ENCODE measurements at regions not wholly inside any gene's neighbourhood (a gene's known extent, or its start where the extent isn't known, plus 50 kb on each side); places are given as distances from the start of the nearest gene placed in this dataset.

DNA sequence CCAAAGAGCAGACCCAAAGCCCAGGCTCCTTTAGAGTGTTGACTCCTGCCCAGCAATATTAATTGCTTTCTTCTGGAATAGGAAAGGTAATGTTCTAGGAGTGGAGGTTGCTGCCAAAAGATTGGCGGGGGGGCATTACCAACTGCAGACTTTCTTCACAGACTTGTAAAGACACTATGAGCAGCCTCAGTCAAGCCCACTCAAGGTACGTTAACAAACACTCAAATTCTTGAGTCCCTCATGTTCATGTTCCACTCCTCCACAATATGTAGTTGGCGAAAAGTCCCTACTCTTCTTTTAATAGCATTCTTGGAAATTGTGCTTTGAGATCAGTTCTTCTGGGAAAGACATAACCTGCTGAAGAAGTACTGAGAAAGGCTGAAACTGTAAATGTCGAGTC lies 409.2 kb upstream of the KIF2A start:
- no peak for DNase-seq

DNA sequence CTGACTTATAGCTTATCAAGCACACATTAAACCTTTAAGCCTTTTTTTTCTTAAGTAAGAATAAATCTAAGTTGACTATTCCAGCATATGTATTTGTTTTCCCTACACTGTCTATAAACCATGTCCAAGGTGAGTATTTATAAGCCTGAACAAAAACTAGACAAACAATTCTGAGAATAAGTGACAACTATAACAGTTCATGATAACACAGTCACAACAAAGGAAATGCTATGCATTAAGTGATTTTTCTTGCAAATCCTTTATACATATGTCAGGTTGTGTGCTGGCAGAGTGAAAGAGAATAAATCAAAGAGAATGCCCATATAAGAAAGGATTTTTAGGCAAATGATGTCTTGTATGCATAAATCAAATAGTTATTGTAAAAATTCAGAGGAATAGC lies 408.8 kb upstream of the KIF2A start:
- no peak for DNase-seq

DNA sequence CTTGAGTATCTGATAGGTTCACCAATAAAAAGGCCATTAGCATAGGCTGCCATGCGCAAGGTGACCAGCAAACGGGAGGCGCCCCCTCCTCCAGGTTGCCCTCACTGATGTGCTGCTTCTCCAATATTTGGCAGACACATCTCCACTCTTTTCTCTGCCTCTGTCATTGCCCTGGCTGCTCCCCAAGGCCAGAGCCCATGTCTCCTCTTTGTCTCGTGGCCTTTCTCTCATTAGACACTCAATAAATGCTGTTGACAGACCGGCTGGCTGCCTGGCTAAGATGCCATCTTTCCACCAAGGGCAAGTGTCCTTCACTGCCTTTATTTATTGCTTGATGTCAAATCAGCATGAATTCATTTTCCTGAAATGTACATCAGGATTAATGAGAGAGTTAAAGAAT lies 404.0 kb upstream of the KIF2A start:
- no peak for DNase-seq

DNA sequence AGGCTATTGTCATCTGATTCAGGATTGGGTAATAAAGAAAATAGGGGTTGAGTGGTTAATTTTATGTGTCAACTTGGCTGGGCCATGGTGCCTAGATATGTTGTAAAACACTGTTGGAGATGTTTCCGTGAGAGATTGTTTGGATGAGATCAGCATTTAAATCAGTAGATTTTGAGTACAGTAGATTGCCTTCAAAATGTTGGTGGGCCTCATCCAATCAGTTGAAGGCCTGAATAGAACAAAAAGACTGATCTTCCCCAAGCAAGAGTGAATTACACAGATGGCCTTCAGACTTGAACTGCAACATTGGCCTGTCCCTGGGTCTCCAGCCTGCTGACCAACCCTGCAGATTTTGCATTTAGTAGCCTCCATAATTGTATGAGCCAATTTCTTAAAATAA lies 401.3 kb upstream of the KIF2A start:
- no peak for DNase-seq

DNA sequence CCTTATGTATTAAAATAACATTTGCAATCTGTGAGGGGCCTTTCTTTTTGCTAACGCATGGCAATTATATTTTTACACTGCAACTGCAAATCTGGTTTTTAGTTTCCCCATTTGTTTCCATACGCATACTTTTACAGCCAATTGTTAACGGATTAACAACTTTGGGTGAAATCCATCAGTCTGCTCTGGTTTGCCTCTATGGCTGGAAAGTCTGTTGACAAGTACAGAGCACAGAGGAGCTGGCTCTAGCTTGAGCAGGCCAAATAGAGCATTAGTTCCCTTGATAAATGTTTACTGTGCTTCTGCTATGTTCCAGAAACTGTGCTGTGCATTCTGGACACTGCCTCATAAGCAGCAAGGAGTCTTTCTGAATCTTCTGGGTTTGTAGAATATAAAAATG lies 400.4 kb upstream of the KIF2A start:
- DNase-seq: no peak

DNA sequence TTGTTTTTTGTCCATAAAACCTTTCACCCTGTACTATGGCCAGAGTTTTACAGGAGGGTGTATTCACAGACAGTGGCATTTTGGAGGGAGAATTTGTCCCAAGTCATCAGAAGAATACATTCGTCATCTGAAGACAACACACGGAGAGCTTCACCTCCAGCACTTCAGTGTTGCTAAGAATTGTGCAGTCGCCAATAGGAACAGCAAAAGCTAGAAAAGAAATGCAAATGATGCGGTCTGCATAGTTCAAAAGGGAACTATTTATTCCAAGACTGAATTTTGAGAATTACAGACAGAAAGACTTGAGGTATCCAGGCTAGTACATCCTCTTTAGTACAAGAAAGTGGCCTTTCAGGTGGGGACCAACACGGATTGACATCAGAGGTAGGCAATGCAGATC lies 399.2 kb upstream of the KIF2A start:
- DNase-seq: no peak

DNA sequence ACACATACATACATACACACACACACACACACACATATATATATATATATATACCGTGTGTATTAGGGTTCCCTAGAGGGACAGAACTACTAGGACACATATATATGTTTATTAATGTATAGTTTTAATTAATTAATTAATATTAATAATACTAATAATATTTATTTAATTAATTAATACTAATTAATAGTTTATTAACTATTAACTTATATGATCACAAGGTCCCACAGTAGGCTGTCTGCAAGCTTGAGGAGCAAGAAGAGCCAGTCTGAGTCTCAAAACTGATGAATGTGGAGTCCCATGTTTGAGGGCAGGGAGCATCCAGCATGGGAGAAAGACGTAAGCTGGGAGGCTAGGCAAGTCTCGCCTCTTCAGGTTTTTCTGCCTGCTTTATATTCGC lies 398.0 kb upstream of the KIF2A start:
- no peak for DNase-seq

DNA sequence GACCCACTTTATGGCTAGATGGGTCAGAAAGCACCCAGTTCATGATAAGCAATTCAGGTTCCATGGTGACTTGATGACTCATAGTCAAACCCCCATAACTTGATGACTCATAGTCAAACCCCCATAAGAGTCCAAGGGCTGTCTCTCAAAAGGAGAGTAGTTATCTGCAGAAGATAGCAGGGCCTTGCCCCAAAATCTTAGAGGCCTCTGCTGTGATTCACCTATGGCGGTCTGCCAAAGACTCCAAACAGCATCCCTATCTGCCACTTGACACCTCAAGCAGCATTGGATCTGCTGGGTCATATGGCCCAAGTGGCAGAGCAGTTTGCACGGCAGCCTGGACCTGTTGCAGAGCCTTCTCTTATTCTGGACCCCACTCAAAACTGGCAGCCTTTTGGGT lies 395.2 kb upstream of the KIF2A start:
- DNase-seq: no peak

DNA sequence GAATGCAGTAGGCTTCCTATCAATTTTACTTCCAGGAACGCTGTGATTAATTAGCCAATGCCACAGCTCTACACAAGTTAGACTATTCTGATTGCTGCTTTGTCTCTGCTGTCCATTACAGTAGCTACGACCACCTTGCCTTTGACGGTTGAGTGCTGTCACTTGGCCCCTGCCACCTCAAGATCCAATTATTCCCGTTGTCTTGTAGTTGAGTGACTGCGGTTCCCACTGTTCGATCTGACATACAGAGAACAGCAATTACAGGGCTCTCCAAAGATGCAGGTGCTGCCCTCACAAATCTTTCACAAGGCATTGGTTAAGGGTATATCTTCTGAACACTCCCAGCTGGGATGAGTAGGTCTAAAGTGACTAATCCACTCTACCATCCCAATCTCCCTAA lies 393.4 kb upstream of the KIF2A start:
- no peak for DNase-seq

DNA sequence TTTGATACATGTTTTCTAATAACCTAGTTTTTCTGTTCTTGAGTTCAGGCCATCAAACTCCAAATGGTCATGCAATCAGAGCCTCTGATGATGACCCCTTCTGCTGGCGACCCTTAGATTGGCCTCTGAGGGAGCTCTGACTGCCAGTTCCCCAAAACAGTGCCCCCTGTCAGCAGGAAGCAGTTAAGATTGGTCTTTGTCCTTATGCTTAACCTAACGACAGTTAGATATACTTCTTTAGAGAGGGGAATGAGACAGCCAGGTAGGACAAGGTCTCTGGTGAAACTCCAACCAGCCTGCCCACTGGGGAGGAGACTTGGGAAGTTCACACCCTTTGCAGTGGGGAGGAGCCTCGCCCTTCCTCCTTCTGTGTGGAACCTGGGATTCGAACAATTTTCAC lies 390.4 kb upstream of the KIF2A start:
- no peak for DNase-seq

DNA sequence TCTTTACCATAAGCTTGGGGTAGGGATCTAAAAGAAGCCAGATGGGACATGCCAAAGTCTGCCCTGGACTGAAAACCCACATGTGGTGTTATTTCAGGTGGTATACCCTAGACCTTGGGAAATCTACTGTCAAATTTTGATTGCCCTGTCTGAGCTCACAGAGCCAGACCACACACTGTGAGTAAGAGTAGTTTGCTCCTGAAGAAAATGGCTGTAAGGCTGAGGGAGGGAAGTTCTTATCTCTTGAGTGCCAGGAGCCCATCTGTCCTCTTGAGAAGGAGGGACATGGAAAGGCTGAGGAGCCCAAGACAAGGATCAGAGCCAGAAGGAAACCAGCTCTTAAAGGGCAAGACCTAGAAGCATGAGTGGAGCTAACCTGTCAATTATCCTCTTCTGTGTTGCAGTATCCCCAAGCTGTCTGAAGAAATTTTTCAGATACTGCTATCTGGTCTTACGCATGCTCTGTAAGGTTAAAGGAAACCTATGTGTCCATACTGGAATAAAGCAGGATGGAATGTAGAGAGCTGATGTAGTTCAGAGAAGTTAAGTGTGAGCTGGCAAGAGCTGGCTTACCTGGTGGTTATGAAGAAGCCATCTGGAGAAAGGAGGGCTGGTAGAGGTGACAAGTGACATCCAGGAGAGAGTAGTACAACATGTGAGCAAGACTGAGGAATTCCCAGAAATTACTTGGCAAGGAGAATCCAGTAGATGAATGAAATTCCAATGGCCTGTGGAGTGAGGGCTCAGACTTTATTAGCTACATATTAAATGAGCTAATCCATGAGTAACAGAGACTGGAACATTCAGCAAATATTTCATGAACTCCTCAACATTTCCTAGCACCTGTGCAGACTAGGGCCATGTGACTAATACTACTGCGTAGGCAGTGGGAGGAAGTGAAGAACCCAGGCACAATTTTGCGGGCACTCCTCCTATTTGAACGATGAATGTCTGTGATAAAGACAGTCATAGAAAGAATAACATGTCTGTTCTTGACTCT lies 389.1 kb upstream of the KIF2A start:
- DNase-seq: peak in 13 of 56 donors; percentile 2 to 44 (median 14)

DNA sequence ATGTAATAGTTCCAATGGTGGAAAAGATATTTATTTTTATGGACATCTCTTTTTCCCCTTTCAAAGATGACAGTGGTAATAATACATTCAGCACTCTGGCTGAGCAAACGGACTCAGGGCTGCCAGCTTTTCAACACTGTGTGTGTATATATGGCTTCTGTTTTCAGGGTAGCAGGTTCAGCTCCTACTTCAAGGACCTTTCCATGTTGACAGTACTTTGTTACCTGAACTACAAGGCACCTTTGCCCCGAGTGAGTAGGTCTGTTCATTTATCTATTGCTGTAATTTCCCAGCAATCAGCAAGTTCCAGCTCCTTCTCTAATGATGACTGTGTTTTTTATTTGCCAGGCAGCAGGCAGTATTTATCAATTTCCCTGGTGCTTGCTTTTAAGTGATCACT lies 387.4 kb upstream of the KIF2A start:
- DNase-seq: no peak

DNA sequence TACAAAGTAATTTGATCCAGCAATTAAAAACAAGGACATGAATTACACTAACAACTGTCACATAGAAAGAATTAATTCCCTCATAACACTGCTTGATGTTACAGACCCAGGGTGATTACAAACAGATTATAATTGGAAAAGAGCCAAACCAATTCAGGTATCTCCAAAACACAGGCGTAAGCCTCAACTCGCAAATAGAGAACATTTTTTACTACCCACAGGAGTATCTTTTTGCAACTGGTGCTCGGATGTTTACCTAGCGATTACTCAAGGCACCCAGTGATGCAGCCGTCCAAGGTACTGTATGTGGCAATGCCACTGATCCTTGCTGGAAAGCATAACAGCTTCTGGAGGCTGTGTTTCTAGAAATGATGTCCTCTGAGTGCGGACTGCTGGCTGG lies 386.1 kb upstream of the KIF2A start:
- no peak for DNase-seq

DNA sequence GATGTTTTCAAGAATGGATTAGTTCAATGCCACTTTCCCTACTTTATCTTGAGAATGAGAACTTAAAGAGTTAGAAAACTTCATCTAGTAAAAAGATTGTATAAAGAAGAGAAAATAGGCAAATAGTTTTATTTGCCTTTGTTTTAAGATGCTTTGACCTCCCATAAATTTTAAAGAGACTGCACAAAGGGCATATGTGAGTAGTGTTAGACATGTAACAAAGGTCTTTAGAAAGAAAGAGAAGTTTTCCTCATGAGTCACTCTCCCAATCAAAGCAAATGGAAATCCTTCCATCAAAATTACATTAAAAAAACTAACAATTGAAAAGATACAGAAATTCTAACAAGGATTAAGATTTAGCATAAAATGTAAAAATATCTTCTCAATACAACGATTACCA lies 381.8 kb upstream of the KIF2A start:
- DNase-seq: no peak

DNA sequence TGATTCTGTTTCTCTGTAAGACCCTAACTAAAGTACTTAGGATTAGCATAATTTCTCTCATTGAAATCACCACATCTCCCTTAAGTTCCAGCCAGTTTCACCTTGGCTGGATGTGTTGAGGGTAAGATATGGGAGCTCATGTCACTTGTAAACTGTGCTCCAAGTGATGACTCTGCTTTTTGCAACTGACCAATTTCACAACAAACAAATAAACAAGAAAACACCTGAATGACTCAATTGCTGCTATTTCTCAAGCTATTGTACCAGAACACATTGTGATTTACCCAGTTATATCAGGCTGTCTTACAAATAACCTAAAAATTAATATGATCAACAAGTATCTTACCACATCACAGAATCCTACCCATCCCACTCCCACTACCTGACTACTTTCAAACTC lies 379.1 kb upstream of the KIF2A start:
- DNase-seq: no peak

DNA sequence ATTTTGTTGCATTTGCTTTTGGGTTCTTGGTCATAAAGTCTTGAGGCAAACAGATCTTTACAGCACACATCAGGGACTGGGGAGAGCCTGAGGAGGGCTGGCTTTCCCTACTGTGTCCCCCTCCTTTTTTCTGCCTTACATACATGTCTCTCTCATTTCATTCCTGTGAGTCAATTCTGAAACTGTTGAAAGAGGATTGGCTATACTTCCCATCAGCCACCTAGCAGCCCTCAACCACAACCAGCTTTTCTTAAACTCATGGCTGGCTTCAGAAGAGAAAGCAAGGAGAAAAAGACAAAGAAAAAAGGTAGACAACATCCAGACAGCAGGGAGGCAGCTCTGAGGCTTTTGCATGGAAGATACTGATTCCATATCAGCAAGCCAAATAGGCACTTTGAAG lies 374.8 kb upstream of the KIF2A start:
- DNase-seq: no peak

DNA sequence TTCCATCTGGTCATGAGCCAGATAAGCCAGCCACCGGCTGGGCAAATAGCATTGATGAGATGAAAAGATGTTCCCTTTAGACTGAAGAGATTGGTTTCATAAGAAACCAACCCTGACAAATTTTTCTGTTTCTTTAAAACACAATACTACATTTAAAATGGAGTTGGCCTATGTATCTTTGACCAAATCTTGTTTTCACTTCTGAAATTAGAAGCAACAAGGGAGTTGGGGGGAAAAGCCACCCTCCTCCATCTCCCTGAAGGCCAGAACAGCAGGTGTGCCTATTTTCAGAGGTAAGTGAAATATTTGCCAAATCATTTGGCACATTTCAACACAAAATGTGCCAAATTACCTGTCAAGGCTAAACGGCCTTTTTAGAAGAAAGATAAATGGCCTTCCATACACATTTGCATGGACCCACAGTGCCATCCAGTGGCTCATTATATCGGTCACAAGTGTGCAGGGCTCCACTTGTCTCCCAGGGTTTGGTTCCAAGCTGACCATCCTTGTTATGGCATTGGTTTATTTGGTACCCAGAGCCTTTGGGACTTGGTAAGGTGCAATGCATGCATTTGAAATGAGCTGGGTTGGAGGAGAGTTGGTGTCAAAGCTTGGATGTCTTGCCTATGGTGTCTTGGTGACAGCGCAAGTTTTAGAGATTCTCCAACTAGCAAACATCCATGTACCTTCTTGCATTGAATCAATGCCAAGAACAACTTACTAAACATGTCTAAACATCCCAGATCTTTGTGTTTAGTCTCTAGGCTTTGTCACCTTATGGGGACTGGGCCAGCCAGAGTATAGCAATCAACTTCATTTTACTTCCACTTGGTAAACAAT lies 372.0 kb upstream of the KIF2A start:
- DNase-seq: peak in 44 of 56 donors; percentile 3 to 81 (median 34)

DNA sequence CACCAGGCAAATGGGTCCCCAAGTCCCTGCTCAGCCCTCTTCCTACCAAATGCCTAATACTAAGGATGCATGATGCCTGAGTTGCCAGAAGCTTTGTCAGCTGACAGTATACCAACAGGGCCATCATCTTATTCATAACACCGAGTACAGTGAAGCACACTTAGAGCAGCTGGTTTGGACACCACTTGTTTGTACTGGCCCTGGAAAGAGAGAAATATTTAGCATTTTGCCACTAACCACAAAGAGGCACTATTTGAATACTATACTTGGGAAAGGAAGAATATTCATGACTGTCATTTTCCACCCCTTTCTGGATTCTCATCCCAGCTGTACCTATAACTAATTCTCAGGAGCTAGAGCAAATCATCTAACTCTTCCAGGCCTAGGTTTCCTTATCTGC lies 364.4 kb upstream of the KIF2A start:
- DNase-seq: no peak

DNA sequence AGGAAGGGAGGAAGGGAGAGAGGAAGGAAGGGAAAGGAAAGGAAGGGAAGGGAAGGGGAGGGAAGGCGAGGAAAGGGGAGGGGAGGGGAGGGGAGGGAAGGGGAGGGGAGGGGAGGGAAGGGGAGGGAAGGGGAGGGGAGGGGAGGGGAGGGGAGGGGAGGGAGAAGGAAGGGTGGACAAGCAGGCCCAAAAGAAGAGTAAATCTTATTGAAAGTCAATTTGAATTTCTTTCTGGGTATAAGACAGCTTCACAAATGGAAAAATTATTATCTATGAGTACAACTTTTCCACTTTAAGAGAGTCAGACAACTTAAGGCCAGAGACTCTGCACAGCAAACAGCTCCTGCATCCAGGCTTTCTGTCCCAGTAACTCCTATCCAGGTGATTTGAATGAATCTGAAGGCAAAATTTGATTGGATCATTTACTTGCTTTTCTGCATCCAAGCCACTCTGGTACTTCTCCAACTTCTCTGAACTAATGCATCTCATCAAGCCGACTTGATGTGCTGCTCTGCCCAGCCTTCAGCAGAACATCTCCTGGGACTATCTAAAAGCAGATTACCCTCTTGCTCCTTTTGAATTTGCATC lies 363.4 kb upstream of the KIF2A start:
- no peak for DNase-seq

DNA sequence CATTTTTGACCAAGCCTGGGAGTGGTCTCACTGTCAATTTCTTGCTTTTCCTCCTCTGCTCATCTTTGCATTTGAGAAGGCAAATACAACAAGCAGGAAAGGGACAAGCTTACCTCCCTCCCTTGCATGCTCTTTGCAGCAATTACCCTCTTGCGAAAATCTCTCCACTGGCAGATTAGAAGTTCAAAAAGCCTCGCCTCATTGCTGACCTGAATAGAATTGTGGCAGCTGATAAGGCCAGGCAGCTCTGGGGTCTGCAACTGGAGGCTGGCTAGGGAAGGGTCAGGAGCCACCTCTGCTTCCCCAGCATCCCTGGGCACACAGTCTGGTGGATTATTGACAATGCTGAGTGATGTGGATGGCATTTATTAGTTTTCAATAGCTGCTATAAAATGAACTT lies 362.3 kb upstream of the KIF2A start:
- DNase-seq: no peak

DNA sequence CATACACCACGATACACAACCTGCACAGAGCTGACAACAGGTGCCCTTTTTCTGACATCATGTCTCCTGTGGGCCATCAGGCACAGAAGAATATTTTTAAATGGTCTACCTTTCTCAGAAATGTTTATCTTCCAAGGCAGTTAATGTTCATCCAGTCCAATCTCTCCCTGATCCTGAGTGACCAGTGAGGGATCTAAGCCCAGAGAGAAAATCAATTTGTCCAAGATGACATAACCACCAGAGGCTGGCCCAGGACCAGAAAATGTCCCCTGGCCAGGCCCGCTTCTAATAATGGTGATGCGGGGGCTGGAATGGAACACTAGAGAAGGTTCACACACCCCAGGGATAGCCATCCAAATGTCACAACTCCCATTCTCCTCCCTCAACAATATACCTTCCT lies 357.9 kb upstream of the KIF2A start:
- no peak for DNase-seq

DNA sequence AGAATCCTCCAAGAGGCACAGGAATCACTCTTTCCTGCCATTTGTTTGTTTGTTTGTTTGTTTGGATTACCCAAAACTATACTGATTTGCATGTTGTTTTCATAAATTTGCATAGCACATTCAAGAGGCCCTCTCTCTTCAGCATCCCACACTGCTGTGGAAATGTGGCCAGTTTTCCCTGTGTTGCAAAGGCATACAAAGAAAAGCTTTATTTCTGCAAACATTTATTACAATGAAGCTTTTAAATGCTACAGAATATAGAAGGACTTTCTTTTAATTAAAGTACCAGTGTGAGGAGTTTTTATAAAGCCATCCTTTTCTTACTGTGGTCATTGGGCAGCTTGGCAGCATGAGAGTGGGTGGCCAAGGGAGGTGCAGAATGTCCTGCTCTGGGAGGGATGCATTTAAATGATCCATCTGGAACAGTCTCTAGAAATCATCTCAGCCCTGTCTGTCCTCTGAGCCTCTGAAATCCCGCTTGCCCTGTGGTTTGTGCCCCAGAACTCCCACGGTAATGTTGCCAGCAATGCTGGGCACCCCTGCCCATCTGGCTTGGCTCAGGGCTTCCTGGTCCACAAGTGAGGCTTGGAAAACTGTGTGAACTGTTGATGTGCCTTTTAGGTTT lies 356.8 kb upstream of the KIF2A start:
- DNase-seq: peak in 53 of 56 donors; percentile 3 to 85 (median 45)

Measured in nucleus accumbens (tissue), 56 donors.